Uterus (tissue), 3 donors: ENCODE measurements at regions not wholly inside any gene's neighbourhood (a gene's known extent, or its start where the extent isn't known, plus 50 kb on each side); places are given as distances from the start of the nearest gene placed in this dataset.
A peak's percentile ranks its signal among the peaks of the same experiment; 100 is the strongest.

Source experiments
- DNase-seq, 2 donors: peaks; one replicate each; pipeline ENCODE4 v3.0.0-alpha.2; 2019 to 2020
- H3K27ac ChIP-seq, 2 donors: fragments of 200-600 bp; sonication (generic); 1 replicate in 1 of 2; 2 replicates in 1 of 2; pipeline ENCODE4 v1.5.1; 2016 to 2018
- H3K27me3 ChIP-seq, 2 donors: fragments of 200-600 bp; sonication (generic); one replicate each; pipeline ENCODE4 v1.5.1; 2018 to 2019; ENCODE audit warnings: control low read depth in 1 of 2
- H3K36me3 ChIP-seq, 2 donors: fragments of 200-600 bp; sonication (generic); one replicate each; pipeline ENCODE4 v1.5.1; 2019; ENCODE audit warnings: control low read depth in 1 of 2
- H3K4me1 ChIP-seq, 2 donors: fragments of 200-600 bp; sonication (generic); one replicate each; pipeline ENCODE4 v1.5.1; 2018 to 2019; ENCODE audit warnings: control low read depth in 1 of 2
- H3K4me3 ChIP-seq, 2 donors: fragments of 200-600 bp; sonication (generic); 1 replicate in 1 of 2; 2 replicates in 1 of 2; pipeline ENCODE4 v1.5.1; 2018 to 2019; ENCODE audit warnings: mild to moderate bottlenecking in 1 of 2
- H3K9me3 ChIP-seq, 2 donors: fragments of 200-600 bp; sonication (generic); one replicate each; pipeline ENCODE4 v1.5.1; 2019; ENCODE audit warnings: control low read depth in 1 of 2
- POLR2A ChIP-seq, 2 donors: fragments of 450-650 bp; IDR thresholded peaks; one replicate each; pipeline ENCODE4 v1.6.1; 2016; ENCODE audit warnings: antibody characterized with exemption in 2 of 2, mild to moderate bottlenecking in 1 of 2, moderate library complexity in 1 of 2
- intact Hi-C: fragments of 100-400 bp; cut with DNase I; formaldehyde crosslinking; loops from one replicate; pipeline ENCODE4 v1.15.1; 2023; ENCODE audit warnings: low total_unique reads
- TF ChIP-seq, protein P1 (sequence below), 4 experiments: fragments of 200-600 bp in 2 of 4; fragments of 450-650 bp in 2 of 4; sonication (generic) in 2 of 4; IDR thresholded peaks; one replicate each; pipeline ENCODE4 v1.5.1; 2016 to 2019; ENCODE audit warnings: antibody characterized with exemption in 4 of 4, mild to moderate bottlenecking in 2 of 4, moderate library complexity in 1 of 4
- donor health status: DM: yes; HTN: yes; CAD: no.

DNA sequence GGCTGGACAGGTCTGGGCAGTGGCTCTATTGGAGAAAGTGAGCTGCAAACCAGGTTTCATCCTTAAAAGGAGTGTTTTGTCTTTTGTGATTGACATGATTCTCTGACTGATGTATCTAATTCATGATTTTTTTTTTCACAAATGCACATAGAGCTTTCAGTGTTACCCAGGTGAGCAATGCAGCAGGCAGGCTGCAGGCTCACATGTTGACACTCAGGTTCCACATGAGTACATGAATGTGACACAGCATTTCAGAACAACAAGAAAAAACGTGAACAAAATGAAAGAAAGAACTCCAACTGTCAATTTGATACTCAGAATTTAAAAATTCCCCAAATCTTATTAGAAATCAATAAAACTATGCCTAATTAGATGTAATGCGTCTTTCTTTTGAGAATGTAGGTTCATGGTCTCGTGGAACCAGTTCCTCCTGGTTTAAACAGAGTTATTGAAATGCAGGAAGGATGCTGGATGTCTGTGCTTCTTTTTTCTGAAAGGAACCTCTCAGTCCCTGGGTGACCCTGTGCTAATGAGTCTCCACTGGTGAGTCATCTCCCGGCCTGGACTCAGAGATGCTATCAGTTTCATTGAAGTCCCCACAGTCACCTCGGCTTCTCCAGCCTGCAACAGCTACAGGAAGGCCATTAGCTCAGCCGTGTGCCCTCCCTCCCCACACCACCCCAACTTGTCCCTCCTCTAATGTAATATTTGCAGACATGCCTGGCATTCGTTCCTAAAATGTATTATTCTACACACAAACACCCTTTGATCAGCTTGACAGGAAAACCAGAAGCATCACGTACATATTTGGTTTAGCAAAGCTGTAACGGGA, 430.4 kb downstream of the LPIN1 start:
- Histone ChIP-seq H3K9me3 (no peaks in the 10 kb centered on the region), H3K4me1 (peaks cover 4 to 5% of the 10 kb centered on the region in 2 donors), H3K4me3 (no peak overlapping the region), H3K36me3 (no peaks in the 10 kb centered on the region), H3K27me3 (no peaks in the 10 kb centered on the region), H3K27ac (peak overlapping the region in 1 of 2 donors; percentile 7)
- TF ChIP-seq, protein P1, sequence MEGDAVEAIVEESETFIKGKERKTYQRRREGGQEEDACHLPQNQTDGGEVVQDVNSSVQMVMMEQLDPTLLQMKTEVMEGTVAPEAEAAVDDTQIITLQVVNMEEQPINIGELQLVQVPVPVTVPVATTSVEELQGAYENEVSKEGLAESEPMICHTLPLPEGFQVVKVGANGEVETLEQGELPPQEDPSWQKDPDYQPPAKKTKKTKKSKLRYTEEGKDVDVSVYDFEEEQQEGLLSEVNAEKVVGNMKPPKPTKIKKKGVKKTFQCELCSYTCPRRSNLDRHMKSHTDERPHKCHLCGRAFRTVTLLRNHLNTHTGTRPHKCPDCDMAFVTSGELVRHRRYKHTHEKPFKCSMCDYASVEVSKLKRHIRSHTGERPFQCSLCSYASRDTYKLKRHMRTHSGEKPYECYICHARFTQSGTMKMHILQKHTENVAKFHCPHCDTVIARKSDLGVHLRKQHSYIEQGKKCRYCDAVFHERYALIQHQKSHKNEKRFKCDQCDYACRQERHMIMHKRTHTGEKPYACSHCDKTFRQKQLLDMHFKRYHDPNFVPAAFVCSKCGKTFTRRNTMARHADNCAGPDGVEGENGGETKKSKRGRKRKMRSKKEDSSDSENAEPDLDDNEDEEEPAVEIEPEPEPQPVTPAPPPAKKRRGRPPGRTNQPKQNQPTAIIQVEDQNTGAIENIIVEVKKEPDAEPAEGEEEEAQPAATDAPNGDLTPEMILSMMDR (IDR thresholded peaks at IDR 0.05): no peak
- no peak for TF ChIP-seq POLR2A (IDR thresholded peaks at IDR 0.05)
- DNase-seq: peak; percentile 42 to 62
- intact Hi-C loops: no loop called here

DNA sequence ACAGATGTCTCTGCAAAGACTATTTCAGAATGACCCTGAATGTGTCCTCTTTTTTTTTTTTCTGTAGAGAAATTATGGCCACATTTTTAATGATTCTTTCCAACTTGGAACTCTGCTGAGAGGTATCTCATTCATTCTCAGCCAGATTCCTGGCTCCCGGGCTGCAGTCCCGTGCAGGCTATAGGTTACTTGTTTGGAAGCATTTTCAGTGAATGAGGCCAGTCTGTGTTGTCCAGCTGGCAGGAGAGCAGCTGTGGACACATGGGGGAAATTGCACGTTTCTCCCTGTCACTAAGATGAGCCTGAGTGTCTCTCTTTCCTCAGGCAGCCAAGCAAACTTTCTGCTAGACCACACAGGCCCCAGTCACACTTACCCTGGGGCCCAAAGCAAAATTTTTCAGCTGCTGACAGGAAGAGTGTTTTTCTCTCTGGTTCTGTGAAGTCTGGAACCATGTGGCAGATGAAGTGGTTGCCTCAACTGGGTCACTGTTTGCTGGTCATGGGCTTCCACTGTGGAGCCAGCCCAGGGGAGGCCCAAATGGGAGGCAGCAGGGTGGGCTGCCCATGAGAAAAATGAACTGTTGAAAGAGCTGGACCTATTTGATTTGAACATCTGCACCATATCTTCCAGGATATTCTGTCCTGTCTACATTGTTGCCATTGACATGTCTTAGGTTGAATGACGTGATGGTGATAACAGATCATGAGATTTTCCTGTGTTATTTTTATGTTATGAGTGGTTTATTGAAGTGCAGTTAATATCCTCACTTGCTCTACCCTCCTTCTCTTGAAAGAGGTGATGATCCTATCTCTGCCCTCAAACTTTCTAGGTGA, 431.2 kb downstream of the LPIN1 start:
- peak overlapping the region in 1 of 2 donors; percentile 8 for H3K27ac ChIP-seq

DNA sequence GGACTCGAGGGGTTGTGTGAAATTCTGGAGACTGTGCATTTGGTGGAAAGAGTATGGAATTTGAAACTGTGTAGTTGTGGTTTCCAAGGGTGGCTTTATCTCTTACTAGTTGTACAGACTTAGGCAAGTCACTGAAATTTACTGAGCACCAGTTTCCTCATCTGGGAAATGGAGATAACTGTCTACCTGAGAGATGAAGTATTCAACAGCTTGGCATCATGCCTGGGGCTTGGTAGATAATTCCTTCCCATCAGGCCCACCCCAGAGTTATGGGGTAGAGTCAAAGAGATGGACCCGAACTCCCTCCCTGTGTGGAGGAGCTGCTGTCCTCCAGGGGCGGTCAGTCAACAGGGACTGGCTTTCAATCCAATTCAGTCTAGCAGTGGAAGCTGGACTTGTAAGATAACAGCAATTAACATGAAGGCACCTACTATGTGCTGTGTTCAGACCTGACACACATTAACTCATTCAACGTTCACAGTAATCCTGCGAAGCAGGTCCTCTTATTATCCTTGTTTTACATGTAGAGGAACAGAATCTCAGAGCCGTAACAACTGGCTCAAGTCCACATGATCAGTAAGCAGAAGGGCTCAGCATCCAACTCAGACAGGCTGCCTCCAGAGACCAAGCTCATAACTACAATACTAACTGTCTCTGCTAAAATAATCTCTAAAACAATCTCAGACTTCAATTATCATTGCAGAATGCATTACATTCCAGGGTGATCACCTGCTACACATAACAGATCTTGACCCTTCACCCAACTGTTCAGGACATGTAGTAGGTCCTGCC, 432.1 kb downstream of the LPIN1 start:
- no peak for DNase-seq
- Histone ChIP-seq H3K36me3 (no peaks in the 10 kb centered on the region), H3K9me3 (no peaks in the 10 kb centered on the region), H3K4me3 (no peak overlapping the region), H3K27ac (peak overlapping the region in 1 of 2 donors; percentile 9), H3K27me3 (no peaks in the 10 kb centered on the region), H3K4me1 (peaks cover 4 to 5% of the 10 kb centered on the region in 2 donors)
- TF ChIP-seq, protein P1 (IDR thresholded peaks at IDR 0.05): no peak
- no peak for TF ChIP-seq POLR2A (IDR thresholded peaks at IDR 0.05)
- intact Hi-C loops: no loop called here

More for the DNA sequence above, 431.2 kb downstream of the LPIN1 start:
- Histone ChIP-seq H3K36me3 (no peaks in the 10 kb centered on the region), H3K27me3 (no peaks in the 10 kb centered on the region), H3K4me3 (no peak overlapping the region), H3K4me1 (peaks cover 4 to 5% of the 10 kb centered on the region in 2 donors), H3K9me3 (no peaks in the 10 kb centered on the region)
- TF ChIP-seq POLR2A (IDR thresholded peaks at IDR 0.05): no peak
- TF ChIP-seq, protein P1 (IDR thresholded peaks at IDR 0.05): no peak
- peak; percentile 48 to 67 for DNase-seq
- intact Hi-C loops: no loop called here

DNA sequence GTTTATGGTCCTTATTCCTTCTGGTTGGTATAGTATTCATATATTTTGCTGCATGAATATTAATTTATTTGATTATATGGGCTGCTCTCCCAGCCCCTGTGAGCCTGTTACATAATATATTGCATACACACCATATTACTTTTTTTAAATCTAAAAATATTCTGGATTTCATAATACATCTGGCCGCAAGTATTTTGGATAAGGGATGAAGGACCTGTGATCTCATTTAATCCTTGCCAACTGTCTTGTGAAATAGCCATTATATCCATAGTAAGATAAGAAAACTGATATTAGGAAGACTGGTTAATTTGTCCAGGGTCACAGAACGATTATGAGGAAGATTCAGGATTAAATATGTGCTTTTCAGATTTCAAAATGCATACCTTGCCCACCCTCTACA, 433.6 kb downstream of the LPIN1 start:
- Histone ChIP-seq H3K27ac (no peak overlapping the region), H3K27me3 (no peaks in the 10 kb centered on the region), H3K4me3 (no peak overlapping the region), H3K9me3 (no peaks in the 10 kb centered on the region), H3K36me3 (no peaks in the 10 kb centered on the region), H3K4me1 (peaks cover 4 to 5% of the 10 kb centered on the region in 2 donors)
- DNase-seq: no peak
- intact Hi-C loops: no loop called here
- TF ChIP-seq, protein P1 (IDR thresholded peaks at IDR 0.05): no peak
- no peak for TF ChIP-seq POLR2A (IDR thresholded peaks at IDR 0.05)
